ENCODE measurements at regions not wholly inside any gene's neighbourhood (a gene's known extent, or its start where the extent isn't known, plus 50 kb on each side); places are given as distances from the start of the nearest gene placed in this dataset.
A peak's percentile ranks its signal among the peaks of the same experiment; 100 is the strongest.
"Not testable (repeated sequence)": the region's sequence is repeated elsewhere in the genome, so short reads cannot be mapped to it uniquely, and the experiment has no call there.

DNA sequence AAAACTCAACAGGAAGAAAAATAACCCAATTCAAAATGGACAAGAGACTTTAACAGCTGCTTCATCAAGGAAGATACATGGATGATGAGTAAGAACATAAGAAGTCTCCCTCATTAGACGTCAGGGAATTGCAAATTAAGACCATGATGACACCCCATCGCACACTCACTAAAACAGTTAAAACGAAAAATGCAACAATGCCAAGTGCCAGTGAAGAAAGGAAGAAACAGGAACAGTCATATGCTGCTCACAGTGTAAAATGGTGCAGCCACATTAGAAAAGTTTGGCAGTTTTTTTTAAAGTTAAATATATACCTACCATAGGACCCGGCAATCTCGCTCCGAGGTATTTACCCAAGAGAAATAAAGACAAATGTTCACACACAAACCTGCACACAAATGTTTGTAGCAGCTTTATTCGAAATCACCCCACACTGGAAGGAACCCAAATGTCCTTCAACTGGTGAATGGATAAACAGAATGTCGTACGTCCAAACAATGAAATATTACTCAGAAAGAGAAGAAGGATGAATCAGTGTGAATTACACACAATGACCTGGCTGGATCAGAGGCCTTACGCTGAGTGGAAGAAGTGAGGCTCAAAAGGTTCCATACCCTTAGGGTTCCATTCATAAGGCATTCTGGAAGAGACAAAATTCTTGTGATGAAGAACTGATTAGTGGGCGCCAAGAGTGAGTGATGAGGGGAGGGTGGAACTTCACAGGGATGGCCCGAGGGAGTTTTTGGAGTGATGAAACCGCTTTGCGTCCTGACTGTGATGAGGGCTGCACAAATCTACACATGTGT is 110.3 kb downstream of the C16orf95 start:
- peak; percentile 69 for DNase-seq (ENCODE audit: low read depth)

GRCh38 chr16:87207509-87207908 is 109.7 kb downstream of the C16orf95 start:
- peak; percentile 81 for DNase-seq (ENCODE audit: low read depth)

GRCh38 chr16:87207965-87208364 is 109.2 kb downstream of the C16orf95 start:
- no peak for DNase-seq (ENCODE audit: low read depth)

- DNase-seq (ENCODE audit: low read depth), result not testable (repeated sequence)
Measured at GRCh38 chr16:87208968-87209367, 108.2 kb downstream of the C16orf95 start.

DNA sequence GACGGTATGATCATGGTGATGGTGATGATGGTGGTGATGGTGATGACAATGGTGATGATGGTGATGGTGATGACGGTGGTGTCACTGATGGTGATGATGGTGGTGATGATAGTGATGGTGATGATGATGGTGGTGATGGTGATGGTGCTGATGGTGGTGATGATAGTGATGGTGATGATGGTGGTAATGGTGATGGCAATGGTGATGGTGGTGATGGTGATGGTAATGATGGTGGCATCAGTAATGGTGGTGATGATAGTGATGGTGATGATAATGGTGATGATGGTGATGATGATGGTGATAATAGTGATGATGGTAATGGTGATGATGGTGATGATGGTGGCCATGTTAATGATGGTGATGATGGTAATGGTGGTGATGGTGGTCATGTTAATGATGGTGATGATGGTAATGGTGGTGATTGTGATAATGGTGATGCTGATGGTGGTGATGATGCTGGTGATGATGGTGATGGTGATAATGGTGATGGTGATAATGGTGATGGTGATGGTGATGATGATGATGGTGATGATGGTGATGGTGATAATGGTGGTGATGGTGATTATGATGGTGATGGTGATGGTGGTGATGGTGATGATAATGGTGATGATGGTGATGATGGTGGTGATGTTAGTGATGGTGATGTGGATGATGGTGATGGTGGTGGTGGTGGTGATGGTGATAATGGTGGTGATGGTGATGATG is 107.2 kb downstream of the C16orf95 start:
- DNase-seq (ENCODE audit: low read depth), result no peak

DNA sequence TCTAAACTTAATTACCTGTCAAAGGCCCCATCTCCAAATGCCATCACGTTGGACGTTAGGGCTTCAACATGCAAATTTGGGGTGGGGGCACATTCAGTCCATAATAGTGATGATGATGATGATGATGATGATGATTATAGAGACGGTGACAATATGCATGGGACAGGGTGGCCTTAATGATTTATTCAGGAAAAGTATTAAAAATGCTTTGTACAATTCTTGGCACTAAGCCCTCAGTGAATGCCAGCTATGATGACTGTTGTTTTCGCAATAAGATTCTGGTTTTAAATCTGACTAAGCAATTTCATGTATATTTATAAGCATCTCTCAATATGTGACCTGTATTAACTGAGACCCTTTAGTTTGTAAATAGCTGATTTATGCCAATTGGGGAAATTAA is 106.3 kb downstream of the C16orf95 start:
- DNase-seq (ENCODE audit: low read depth), result no peak

DNA sequence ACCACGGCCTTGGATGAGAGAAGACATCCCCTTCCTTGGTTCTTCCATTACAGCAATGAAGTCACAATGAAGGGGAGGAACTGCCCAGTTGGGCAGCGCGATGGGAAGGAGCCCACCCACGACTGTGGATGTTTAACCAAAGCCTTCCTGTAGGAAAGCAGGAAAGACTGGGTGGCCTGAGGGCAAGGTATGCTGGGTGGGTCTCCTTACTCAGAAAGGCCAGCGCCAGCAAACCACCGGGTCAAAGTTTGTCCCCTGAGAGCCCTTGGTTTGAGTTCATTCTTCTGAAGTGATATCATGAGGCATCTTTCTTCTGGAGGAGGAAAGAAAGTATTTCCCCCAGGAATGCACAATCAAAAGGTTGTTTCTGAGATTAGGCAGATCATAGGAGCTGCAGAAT is 105.2 kb downstream of the C16orf95 start:
- DNase-seq (ENCODE audit: low read depth), result no peak

- no peak for DNase-seq (ENCODE audit: low read depth)
Measured at GRCh38 chr16:87213536-87213935, 103.7 kb downstream of the C16orf95 start.

DNA sequence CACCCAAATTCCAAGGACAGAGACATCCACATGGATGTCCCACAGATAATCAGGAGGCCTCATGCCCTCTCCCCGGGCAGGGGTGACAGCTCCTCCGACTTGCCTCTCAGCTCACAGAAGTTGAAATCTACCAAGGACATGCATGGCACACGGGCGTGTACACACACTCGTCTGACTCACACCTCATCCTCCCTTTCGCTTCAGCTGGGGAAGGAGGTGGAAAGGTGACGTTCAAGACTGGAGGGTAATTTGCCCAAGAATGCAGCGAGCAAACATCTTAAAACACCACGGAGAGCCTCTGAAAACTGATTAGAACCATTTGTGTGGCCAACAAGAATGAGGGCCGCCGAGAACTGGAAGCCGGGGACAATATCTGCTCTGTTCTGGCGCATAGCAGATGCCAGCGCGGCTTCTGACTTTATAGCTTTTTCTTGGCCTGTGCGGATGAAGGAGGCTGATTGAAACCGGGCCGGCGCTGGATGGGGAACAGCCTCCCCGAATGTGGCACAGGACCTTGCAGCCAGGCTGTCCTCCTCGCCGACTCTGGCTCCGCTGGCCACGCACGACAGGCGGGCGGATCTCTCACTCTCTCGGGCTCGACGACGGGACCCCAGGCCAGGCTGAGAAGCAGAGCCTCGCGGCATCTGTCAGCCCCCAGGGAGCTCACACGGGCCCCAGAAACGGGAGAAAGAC is 100.9 kb downstream of the C16orf95 start:
- DNase-seq (ENCODE audit: low read depth), result no peak

GRCh38 chr16:87216841-87217275 is 100.3 kb downstream of the C16orf95 start:
- DNase-seq (ENCODE audit: low read depth), result no peak

- not testable (repeated sequence) for DNase-seq (ENCODE audit: low read depth)
Measured at GRCh38 chr16:87217802-87218201, 99.4 kb downstream of the C16orf95 start.

- DNase-seq (ENCODE audit: low read depth), result no peak
Measured at GRCh38 chr16:87218281-87219055, 98.7 kb downstream of the C16orf95 start.

- DNase-seq (ENCODE audit: low read depth), result no peak
Measured at GRCh38 chr16:87219287-87219909, 97.8 kb downstream of the C16orf95 start.

DNA sequence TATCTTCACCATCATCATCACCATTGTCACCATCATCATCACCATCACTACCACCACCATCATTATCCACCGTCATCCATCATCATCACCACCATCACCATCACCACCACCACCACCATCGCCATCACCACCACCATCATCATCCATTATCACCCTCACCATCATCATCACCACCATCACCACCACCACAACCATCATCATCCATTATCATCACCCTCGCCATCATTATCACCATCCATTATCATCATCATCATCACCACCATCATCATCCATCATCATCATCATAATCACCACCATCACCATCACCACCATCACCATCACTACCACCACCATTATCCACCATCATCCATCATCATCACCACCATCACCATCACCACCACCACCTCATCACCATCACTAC is 95.6 kb downstream of the C16orf95 start:
- no peak for DNase-seq (ENCODE audit: low read depth)

GRCh38 chr16:87222335-87222734 is 94.9 kb downstream of the C16orf95 start:
- no peak for DNase-seq (ENCODE audit: low read depth)

DNA sequence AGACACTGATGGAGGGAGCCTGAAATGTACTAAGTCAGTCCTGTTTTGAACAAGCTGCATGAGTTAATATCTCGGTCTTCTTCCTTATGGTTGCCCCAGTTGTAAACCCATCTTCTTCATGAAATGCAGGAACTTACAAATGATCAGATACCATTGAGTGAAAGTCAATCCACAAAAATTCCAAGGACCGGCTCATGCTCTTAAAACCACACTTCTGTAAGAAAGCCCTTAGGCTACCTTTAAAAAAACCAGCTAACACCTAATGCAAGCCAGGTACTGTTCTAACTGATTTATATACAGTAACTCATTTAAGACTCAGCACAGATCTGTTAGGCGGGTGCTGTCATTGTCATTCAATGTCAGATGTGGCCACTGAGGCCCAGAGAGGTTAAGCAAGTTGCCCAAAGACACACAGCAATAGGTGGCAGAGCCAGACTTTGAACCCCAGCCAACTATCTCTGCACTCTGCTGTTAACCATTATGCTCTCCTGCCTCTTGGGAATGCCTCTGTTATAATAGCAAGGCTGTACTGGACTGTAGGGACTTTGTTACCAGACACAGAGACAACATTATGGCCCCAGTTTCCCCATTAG is 93.4 kb downstream of the C16orf95 start:
- DNase-seq (ENCODE audit: low read depth), result no peak

- no peak for DNase-seq (ENCODE audit: low read depth)
Measured at GRCh38 chr16:87226926-87227295, 90.3 kb downstream of the C16orf95 start.

DNA sequence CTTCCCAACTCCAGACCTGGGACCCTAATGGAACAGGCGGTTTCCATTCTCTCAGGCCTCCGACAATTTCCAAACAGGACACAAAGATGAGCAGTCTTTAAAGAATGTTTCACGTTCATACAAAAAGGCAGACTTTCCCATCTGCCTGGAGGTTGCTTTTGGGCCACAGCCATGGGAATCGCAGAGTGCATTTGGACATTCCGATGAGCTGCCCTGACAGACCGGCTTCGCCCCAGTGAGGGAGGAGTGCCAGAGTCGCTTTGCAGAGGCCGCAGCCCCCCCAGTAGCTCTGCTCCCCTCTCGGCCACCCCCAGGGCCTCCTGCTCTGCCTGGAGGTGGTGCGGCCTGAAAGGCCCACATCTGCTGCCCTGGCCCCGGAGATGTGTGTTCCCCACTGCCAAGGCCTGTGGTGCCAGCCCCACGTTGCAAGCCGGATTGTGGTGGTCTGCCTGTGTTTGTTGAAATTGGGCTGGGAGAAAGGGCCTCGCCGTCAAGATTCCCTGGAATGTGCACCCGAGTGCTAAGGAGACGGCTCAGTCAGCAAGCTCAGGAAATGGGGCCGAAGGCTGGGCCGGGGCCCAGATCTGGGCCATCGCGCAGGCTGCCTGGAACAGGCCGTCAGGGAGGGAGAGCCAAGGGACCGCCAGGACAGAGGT is 89.8 kb downstream of the C16orf95 start:
- DNase-seq (ENCODE audit: low read depth), result peak; percentile 29

GRCh38 chr16:87228363-87228762 is 88.8 kb downstream of the C16orf95 start:
- DNase-seq (ENCODE audit: low read depth), result no peak

Measured in stromal cell of bone marrow (primary cell).